ENCODE measurements at regions not wholly inside any gene's neighbourhood (a gene's known extent, or its start where the extent isn't known, plus 50 kb on each side); places are given as distances from the start of the nearest gene placed in this dataset.
"Not testable (repeated sequence)": the region's sequence is repeated elsewhere in the genome, so short reads cannot be mapped to it uniquely, and the experiment has no call there.

DNA sequence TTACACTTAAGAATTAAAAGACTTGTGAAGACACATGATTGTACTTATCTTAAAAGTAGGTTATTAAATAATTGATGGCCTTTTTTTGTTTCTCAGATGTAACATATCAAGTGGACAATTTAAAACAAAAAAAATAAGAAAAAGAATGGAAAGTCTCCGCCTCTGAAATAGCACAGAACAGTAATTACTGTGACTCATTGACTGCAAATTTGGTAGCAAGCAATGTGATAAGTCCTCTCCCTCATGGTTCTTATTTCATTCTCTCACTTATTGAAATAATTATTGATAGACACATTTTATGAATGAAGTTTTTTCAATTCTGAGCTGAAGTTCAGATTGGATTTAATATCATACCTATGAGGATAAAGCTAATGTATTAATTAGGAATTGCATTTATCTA lies 717.9 kb upstream of the LUZP2 start:
- H3K36me3 ChIP-seq (ENCODE audit: control insufficient read depth, insufficient read depth, low read length), result no peaks in the 10 kb centered on the region
- H3K9ac ChIP-seq (ENCODE audit: low read depth, low read length), result no peak overlapping the region
- no peaks in the 10 kb centered on the region for H3K27me3 ChIP-seq (ENCODE audit: control insufficient read depth, insufficient read depth, low read length)
- no peak overlapping the region for H3K27ac ChIP-seq (ENCODE audit: low read depth, low read length)
- no peaks in the 10 kb centered on the region for H3K4me1 ChIP-seq (ENCODE audit: control insufficient read depth, insufficient read depth, low read length)
- H3K9me3 ChIP-seq (ENCODE audit: control insufficient read depth, insufficient read depth, low read length), result peaks cover 7% of the 10 kb centered on the region; the same call in 1 of the 2 replicates
- H3K4me3 ChIP-seq (ENCODE audit: low read depth, low read length), result no peak overlapping the region

- Histone ChIP-seq H3K36me3 (ENCODE audit: control insufficient read depth, insufficient read depth, low read length) (no peaks in the 10 kb centered on the region), H3K9ac (ENCODE audit: low read depth, low read length) (no peak overlapping the region), H3K9me3 (ENCODE audit: control insufficient read depth, insufficient read depth, low read length) (no peaks in the 10 kb centered on the region), H3K27me3 (ENCODE audit: control insufficient read depth, insufficient read depth, low read length) (no peaks in the 10 kb centered on the region), H3K27ac (ENCODE audit: low read depth, low read length) (no peak overlapping the region), H3K4me3 (ENCODE audit: low read depth, low read length) (no peak overlapping the region), H3K4me1 (ENCODE audit: control insufficient read depth, insufficient read depth, low read length) (no peaks in the 10 kb centered on the region)
Measured at GRCh38 chr11:23780231-23780630, 716.6 kb upstream of the LUZP2 start.

GRCh38 chr11:23781803-23782560 lies 714.9 kb upstream of the LUZP2 start:
- no peak overlapping the region for H3K4me3 ChIP-seq (ENCODE audit: low read depth, low read length)
- H3K4me1 ChIP-seq (ENCODE audit: control insufficient read depth, insufficient read depth, low read length), result no peaks in the 10 kb centered on the region
- H3K27ac ChIP-seq (ENCODE audit: low read depth, low read length), result no peak overlapping the region
- no peaks in the 10 kb centered on the region for H3K27me3 ChIP-seq (ENCODE audit: control insufficient read depth, insufficient read depth, low read length)
- H3K9ac ChIP-seq (ENCODE audit: low read depth, low read length), result no peak overlapping the region
- H3K9me3 ChIP-seq (ENCODE audit: control insufficient read depth, insufficient read depth, low read length), result no peaks in the 10 kb centered on the region
- H3K36me3 ChIP-seq (ENCODE audit: control insufficient read depth, insufficient read depth, low read length), result no peaks in the 10 kb centered on the region

DNA sequence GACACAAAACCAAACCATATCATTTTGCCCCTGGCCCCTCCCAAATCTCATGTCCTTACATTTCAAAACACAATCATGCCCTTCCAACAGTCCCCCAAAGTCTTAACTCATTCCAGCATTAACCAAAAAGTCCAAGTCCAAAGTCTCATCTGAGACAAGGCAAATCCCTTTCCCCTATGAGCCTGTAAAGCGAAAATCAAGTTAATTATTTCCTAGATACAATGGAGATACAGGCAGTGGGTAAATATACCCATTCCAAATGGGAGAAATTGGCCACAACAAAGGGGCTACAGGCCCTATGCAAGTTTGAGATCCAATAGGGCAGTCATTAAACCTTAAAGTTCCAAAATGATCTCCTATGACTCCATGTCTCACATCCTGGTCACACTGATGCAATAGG lies 709.9 kb upstream of the LUZP2 start:
- not testable (repeated sequence) for H3K4me1 ChIP-seq (ENCODE audit: control insufficient read depth, insufficient read depth, low read length); H3K4me3 ChIP-seq (ENCODE audit: low read depth, low read length); H3K27ac ChIP-seq (ENCODE audit: low read depth, low read length); H3K27me3 ChIP-seq (ENCODE audit: control insufficient read depth, insufficient read depth, low read length); H3K9ac ChIP-seq (ENCODE audit: low read depth, low read length); H3K36me3 ChIP-seq (ENCODE audit: control insufficient read depth, insufficient read depth, low read length); H3K9me3 ChIP-seq (ENCODE audit: control insufficient read depth, insufficient read depth, low read length)

- Histone ChIP-seq H3K4me1 (ENCODE audit: control insufficient read depth, insufficient read depth, low read length) (no peaks in the 10 kb centered on the region), H3K27me3 (ENCODE audit: control insufficient read depth, insufficient read depth, low read length) (no peaks in the 10 kb centered on the region), H3K36me3 (ENCODE audit: control insufficient read depth, insufficient read depth, low read length) (no peaks in the 10 kb centered on the region), H3K9ac (ENCODE audit: low read depth, low read length) (no peak overlapping the region), H3K9me3 (ENCODE audit: control insufficient read depth, insufficient read depth, low read length) (no peaks in the 10 kb centered on the region), H3K4me3 (ENCODE audit: low read depth, low read length) (no peak overlapping the region), H3K27ac (ENCODE audit: low read depth, low read length) (no peak overlapping the region)
Measured at GRCh38 chr11:23789200-23789853, 707.5 kb upstream of the LUZP2 start.

- no peak overlapping the region for H3K27ac ChIP-seq (ENCODE audit: low read depth, low read length)
- H3K4me1 ChIP-seq (ENCODE audit: control insufficient read depth, insufficient read depth, low read length), result no peaks in the 10 kb centered on the region
- H3K4me3 ChIP-seq (ENCODE audit: low read depth, low read length), result no peak overlapping the region
- H3K36me3 ChIP-seq (ENCODE audit: control insufficient read depth, insufficient read depth, low read length), result no peaks in the 10 kb centered on the region
- no peaks in the 10 kb centered on the region for H3K9me3 ChIP-seq (ENCODE audit: control insufficient read depth, insufficient read depth, low read length)
- no peak overlapping the region for H3K9ac ChIP-seq (ENCODE audit: low read depth, low read length)
- H3K27me3 ChIP-seq (ENCODE audit: control insufficient read depth, insufficient read depth, low read length), result no peaks in the 10 kb centered on the region
Measured at GRCh38 chr11:23789938-23790371, 706.9 kb upstream of the LUZP2 start.

GRCh38 chr11:23797624-23798419 lies 699.0 kb upstream of the LUZP2 start:
- Histone ChIP-seq H3K9ac (ENCODE audit: low read depth, low read length) (no peak overlapping the region), H3K9me3 (ENCODE audit: control insufficient read depth, insufficient read depth, low read length) (no peaks in the 10 kb centered on the region), H3K36me3 (ENCODE audit: control insufficient read depth, insufficient read depth, low read length) (no peaks in the 10 kb centered on the region)

GRCh38 chr11:23834306-23834705 lies 662.5 kb upstream of the LUZP2 start:
- H3K4me3 ChIP-seq (ENCODE audit: low read depth, low read length); H3K27ac ChIP-seq (ENCODE audit: low read depth, low read length); H3K36me3 ChIP-seq (ENCODE audit: control insufficient read depth, insufficient read depth, low read length); H3K9me3 ChIP-seq (ENCODE audit: control insufficient read depth, insufficient read depth, low read length); H3K27me3 ChIP-seq (ENCODE audit: control insufficient read depth, insufficient read depth, low read length); H3K4me1 ChIP-seq (ENCODE audit: control insufficient read depth, insufficient read depth, low read length); H3K9ac ChIP-seq (ENCODE audit: low read depth, low read length): not testable (repeated sequence)

More at GRCh38 chr11:23797624-23798419, 699.0 kb upstream of the LUZP2 start:
- Histone ChIP-seq H3K4me1 (ENCODE audit: control insufficient read depth, insufficient read depth, low read length) (peaks cover 7% of the 10 kb centered on the region; the same call in 1 of the 2 replicates), H3K27ac (ENCODE audit: low read depth, low read length) (no peak overlapping the region), H3K4me3 (ENCODE audit: low read depth, low read length) (no peak overlapping the region), H3K27me3 (ENCODE audit: control insufficient read depth, insufficient read depth, low read length) (no peaks in the 10 kb centered on the region)

- Histone ChIP-seq H3K9ac (ENCODE audit: low read depth, low read length) (no peak overlapping the region), H3K4me3 (ENCODE audit: low read depth, low read length) (no peak overlapping the region), H3K9me3 (ENCODE audit: control insufficient read depth, insufficient read depth, low read length) (no peaks in the 10 kb centered on the region), H3K36me3 (ENCODE audit: control insufficient read depth, insufficient read depth, low read length) (no peaks in the 10 kb centered on the region), H3K27me3 (ENCODE audit: control insufficient read depth, insufficient read depth, low read length) (no peaks in the 10 kb centered on the region), H3K4me1 (ENCODE audit: control insufficient read depth, insufficient read depth, low read length) (no peaks in the 10 kb centered on the region), H3K27ac (ENCODE audit: low read depth, low read length) (no peak overlapping the region)
Measured at GRCh38 chr11:23836981-23837380, 659.9 kb upstream of the LUZP2 start.

DNA sequence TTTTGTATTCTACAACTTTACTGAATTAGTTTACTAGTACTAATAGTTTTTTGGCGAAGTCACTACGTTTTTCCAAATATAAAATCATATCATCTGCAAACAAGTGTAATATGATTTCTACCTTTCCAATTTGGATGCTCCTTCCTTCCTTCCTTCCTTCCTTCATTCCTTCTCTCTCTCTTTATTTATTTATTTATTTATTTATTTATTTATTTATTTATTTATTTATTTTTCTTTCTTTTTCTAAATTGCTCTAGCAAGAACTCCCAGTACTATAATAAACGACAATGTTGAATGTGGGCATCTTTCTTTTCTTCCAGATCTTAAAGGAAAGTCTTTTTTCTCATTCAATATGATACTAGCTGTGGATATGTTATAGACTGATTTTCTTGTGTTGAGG lies 656.0 kb upstream of the LUZP2 start:
- H3K4me1 ChIP-seq (ENCODE audit: control insufficient read depth, insufficient read depth, low read length), result no peaks in the 10 kb centered on the region
- no peak overlapping the region for H3K9ac ChIP-seq (ENCODE audit: low read depth, low read length)
- no peak overlapping the region for H3K27ac ChIP-seq (ENCODE audit: low read depth, low read length)
- H3K27me3 ChIP-seq (ENCODE audit: control insufficient read depth, insufficient read depth, low read length), result no peaks in the 10 kb centered on the region
- H3K4me3 ChIP-seq (ENCODE audit: low read depth, low read length), result no peak overlapping the region
- no peaks in the 10 kb centered on the region for H3K36me3 ChIP-seq (ENCODE audit: control insufficient read depth, insufficient read depth, low read length)
- H3K9me3 ChIP-seq (ENCODE audit: control insufficient read depth, insufficient read depth, low read length), result no peaks in the 10 kb centered on the region

DNA sequence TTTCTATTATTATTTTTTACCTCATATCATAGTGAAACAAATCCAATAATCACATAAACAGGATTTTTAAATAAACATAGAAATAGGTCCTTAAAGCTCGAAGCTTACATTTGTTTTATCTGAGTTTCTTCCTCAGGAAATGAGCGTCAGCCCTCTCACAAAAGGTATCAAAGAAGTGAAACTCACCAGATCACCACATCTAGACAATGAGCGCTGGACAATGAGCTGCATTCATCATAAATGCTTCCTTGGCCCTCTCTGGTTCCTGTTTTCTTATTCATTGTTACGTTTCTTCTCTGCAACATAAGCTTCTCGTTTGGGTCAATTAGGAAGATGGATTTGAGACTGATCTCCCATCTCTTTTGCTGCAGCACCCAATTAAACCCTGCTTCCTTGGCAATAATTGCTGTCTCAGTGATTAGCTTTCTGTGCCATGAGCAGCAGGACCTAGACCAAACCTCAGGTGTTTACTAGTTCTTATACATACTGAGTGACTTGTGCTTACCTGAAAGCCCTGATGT lies 649.9 kb upstream of the LUZP2 start:
- no peaks in the 10 kb centered on the region for H3K9me3 ChIP-seq (ENCODE audit: control insufficient read depth, insufficient read depth, low read length)

More for the DNA sequence above, 649.9 kb upstream of the LUZP2 start:
- no peaks in the 10 kb centered on the region for H3K4me1 ChIP-seq (ENCODE audit: control insufficient read depth, insufficient read depth, low read length)
- no peak overlapping the region for H3K27ac ChIP-seq (ENCODE audit: low read depth, low read length)
- H3K27me3 ChIP-seq (ENCODE audit: control insufficient read depth, insufficient read depth, low read length), result no peaks in the 10 kb centered on the region
- H3K9ac ChIP-seq (ENCODE audit: low read depth, low read length), result no peak overlapping the region
- H3K4me3 ChIP-seq (ENCODE audit: low read depth, low read length), result no peak overlapping the region
- no peaks in the 10 kb centered on the region for H3K36me3 ChIP-seq (ENCODE audit: control insufficient read depth, insufficient read depth, low read length)

All from HUES48 (cell line).